H9 (cell line): ENCODE measurements at regions not wholly inside any gene's neighbourhood (a gene's known extent, or its start where the extent isn't known, plus 50 kb on each side); places are given as distances from the start of the nearest gene placed in this dataset.

Source experiments
- DNase-seq: peaks from one replicate; pipeline ENCODE4 v3.0.0-alpha.2; 2017
- H2AFZ ChIP-seq: one replicate; pipeline ENCODE4 v1.6.1; 2013; ENCODE audit warnings: mild to moderate bottlenecking, low read length, control low read depth, moderate library complexity
- H2AK5ac ChIP-seq: 2 replicates; pipeline ENCODE4 v1.6.1; 2013; ENCODE audit warnings: low read length, control low read depth, mixed read lengths; ENCODE audit not compliant: insufficient read length
- H2BK120ac ChIP-seq: one replicate; pipeline ENCODE4 v1.6.1; 2013; ENCODE audit warnings: low read depth, mild to moderate bottlenecking, low read length, control low read depth, inconsistent platforms; ENCODE audit not compliant: poor library complexity, severe bottlenecking
- H2BK12ac ChIP-seq: 2 replicates; pipeline ENCODE4 v1.6.1; 2013; ENCODE audit warnings: low read length, control low read depth, mixed read lengths, low read depth; ENCODE audit not compliant: insufficient read length
- H2BK15ac ChIP-seq: 2 replicates; pipeline ENCODE4 v1.6.1; 2013; ENCODE audit warnings: low read depth, low read length, control low read depth
- H2BK20ac ChIP-seq: one replicate; pipeline ENCODE4 v1.6.1; 2013; ENCODE audit warnings: low read depth, mild to moderate bottlenecking, low read length, control low read depth, inconsistent platforms; ENCODE audit not compliant: poor library complexity, severe bottlenecking
- H2BK5ac ChIP-seq: 2 replicates; pipeline ENCODE4 v1.6.1; 2013; ENCODE audit warnings: low read length, control low read depth, mixed read lengths; ENCODE audit not compliant: insufficient read length
- H3K14ac ChIP-seq: 2 replicates; pipeline ENCODE4 v1.6.1; 2013; ENCODE audit warnings: low read length, control low read depth; ENCODE audit not compliant: insufficient read depth
- H3K18ac ChIP-seq: 2 replicates; pipeline ENCODE4 v1.6.1; 2013; ENCODE audit warnings: low read depth, mild to moderate bottlenecking, mixed read lengths, low read length, control low read depth; ENCODE audit not compliant: insufficient read length
- H3K23ac ChIP-seq: 2 replicates; pipeline ENCODE4 v1.6.1; 2013; ENCODE audit warnings: low read length, control low read depth, mixed read lengths, low read depth; ENCODE audit not compliant: insufficient read length
- H3K23me2 ChIP-seq: 2 replicates; pipeline ENCODE4 v1.6.1; 2013; ENCODE audit warnings: low read depth, mild to moderate bottlenecking, mixed read lengths, low read length, control low read depth; ENCODE audit not compliant: insufficient read length, poor library complexity, severe bottlenecking
- H3K27ac ChIP-seq: 2 replicates; pipeline ENCODE4 v1.5.1; 2013; ENCODE audit warnings: low read length, control low read depth, mixed read lengths, low read depth; ENCODE audit not compliant: insufficient read length
- H3K27me3 ChIP-seq: 2 replicates; pipeline ENCODE4 v1.6.1; 2013; ENCODE audit warnings: low read length, control low read depth, inconsistent platforms; ENCODE audit not compliant: insufficient read depth
- H3K4ac ChIP-seq: 2 replicates; pipeline ENCODE4 v1.6.1; 2013; ENCODE audit warnings: low read depth, mild to moderate bottlenecking, control low read depth, inconsistent platforms, low read length, moderate library complexity
- H3K4me1 ChIP-seq: 2 replicates; pipeline ENCODE4 v1.6.1; 2013; ENCODE audit warnings: low read length, control low read depth, inconsistent platforms; ENCODE audit not compliant: insufficient read depth
- H3K4me2 ChIP-seq: 2 replicates; pipeline ENCODE4 v1.6.1; 2013; ENCODE audit warnings: low read length, control low read depth, mixed read lengths; ENCODE audit not compliant: insufficient read length, insufficient read depth
- H3K56ac ChIP-seq: 2 replicates; pipeline ENCODE4 v1.6.1; 2013; ENCODE audit warnings: low read depth, mild to moderate bottlenecking, mixed read lengths, low read length, control low read depth; ENCODE audit not compliant: insufficient read length
- H3K79me1 ChIP-seq: 2 replicates; pipeline ENCODE4 v1.6.1; 2013; ENCODE audit warnings: low read depth, mild to moderate bottlenecking, moderate library complexity, low read length, control low read depth, inconsistent platforms; ENCODE audit not compliant: insufficient read depth, poor library complexity, severe bottlenecking
- H3K79me2 ChIP-seq: 2 replicates; pipeline ENCODE4 v1.6.1; 2013; ENCODE audit warnings: low read length, control low read depth, inconsistent platforms; ENCODE audit not compliant: insufficient read depth
- H3K9ac ChIP-seq: 2 replicates; pipeline ENCODE4 v1.6.1; 2013; ENCODE audit warnings: low read length, control low read depth, mixed read lengths; ENCODE audit not compliant: insufficient read length; ENCODE audit errors: extremely low read depth
- H3K9me3 ChIP-seq: one replicate; pipeline ENCODE4 v1.6.1; 2013; ENCODE audit warnings: low read depth, low read length, inconsistent platforms; ENCODE audit not compliant: control insufficient read depth
- H3T11ph ChIP-seq: one replicate; pipeline ENCODE4 v1.6.1; 2013; ENCODE audit warnings: mild to moderate bottlenecking, low read length, control low read depth, inconsistent platforms
- H4K20me1 ChIP-seq: one replicate; pipeline ENCODE4 v1.6.1; 2013; ENCODE audit not compliant: control insufficient read depth, insufficient read length, insufficient read depth
- H4K5ac ChIP-seq: 2 replicates; pipeline ENCODE4 v1.6.1; 2013; ENCODE audit warnings: low read depth, mild to moderate bottlenecking, mixed read lengths, low read length, control low read depth; ENCODE audit not compliant: insufficient read length
- H4K8ac ChIP-seq: replicated peaks from 2 replicates; pipeline ENCODE4 v1.6.1; 2013; ENCODE audit warnings: low read length, control low read depth, mixed read lengths, low read depth; ENCODE audit not compliant: insufficient read length
- H4K91ac ChIP-seq: 2 replicates; pipeline ENCODE4 v1.6.1; 2013; ENCODE audit warnings: low read depth, mild to moderate bottlenecking, moderate library complexity, mixed read lengths, low read length, control low read depth; ENCODE audit not compliant: insufficient read length
- H3K27ac Mint-ChIP-seq, 3 experiments: 2 replicates in 2 of 3; 3 replicates in 1 of 3; pipeline ENCODE4 v1.8.0; 2020 to 2021; ENCODE audit warnings: mixed read lengths in 3 of 3, mild to moderate bottlenecking in 1 of 3, moderate library complexity in 1 of 3
- H3K27me3 Mint-ChIP-seq: 2 replicates; pipeline ENCODE4 v1.8.0; 2021; ENCODE audit warnings: low read depth, mild to moderate bottlenecking, moderate library complexity, mixed read lengths
- H3K36me3 Mint-ChIP-seq, 3 experiments: 2 replicates in 2 of 3; 3 replicates in 1 of 3; pipeline ENCODE4 v1.8.0; 2020 to 2021; ENCODE audit warnings: low read depth in 3 of 3, mixed read lengths in 3 of 3; ENCODE audit not compliant: insufficient read depth in 1 of 3
- H3K4me1 Mint-ChIP-seq, 2 experiments: 2 replicates each; pipeline ENCODE4 v1.8.0; 2020; ENCODE audit warnings: mixed read lengths in 2 of 2
- H3K4me3 Mint-ChIP-seq, 2 experiments: 2 replicates in 1 of 2; 3 replicates in 1 of 2; pipeline ENCODE4 v1.8.0; 2020 to 2021; ENCODE audit warnings: mild to moderate bottlenecking in 2 of 2, mixed read lengths in 2 of 2, moderate library complexity in 1 of 2
- H3K9me3 Mint-ChIP-seq, 2 experiments: 2 replicates in 1 of 2; 3 replicates in 1 of 2; pipeline ENCODE4 v1.8.0; 2020; ENCODE audit warnings: mild to moderate bottlenecking in 2 of 2, mixed read lengths in 2 of 2, moderate library complexity in 1 of 2
- WGBS: extraction: QIAGEN DNeasy Blood & Tissue Kit; methylation state at CpG from one replicate; pipeline ENCODE4 v1.1.7; 2013; ENCODE audit warnings: missing lambda C conversion rate, low lambda C conversion rate, mixed read lengths; ENCODE audit not compliant: insufficient read length; ENCODE audit errors: extremely low coverage; 5-methylcytosine and 5-hydroxymethylcytosine counted together
- TF ChIP-seq, protein P1 (sequence below): fragments of 200-600 bp; sonication (generic); conservative IDR thresholded peaks from 3 replicates; pipeline ENCODE4 v1.8.0; 2021; ENCODE audit warnings: antibody characterized with exemption, mild to moderate bottlenecking

- no peak overlapping the region for H2AFZ ChIP-seq
- peaks cover 0 to 4% of the 10 kb centered on the region in 2 experiments; a peak in 3 of 4 replicates for H3K4me1 Mint-ChIP-seq
- no peak overlapping the region for H2AK5ac ChIP-seq
- no peak overlapping the region for H3T11ph ChIP-seq
- H3K27me3 Mint-ChIP-seq = peaks cover 1% of the 10 kb centered on the region; the same call in 1 of the 2 replicates
- H3K4me3 Mint-ChIP-seq = no peak overlapping the region
- H3K36me3 Mint-ChIP-seq = no peaks in the 10 kb centered on the region
- H2BK15ac ChIP-seq = no peak overlapping the region
- H3K27ac Mint-ChIP-seq = no peak overlapping the region
- no peak overlapping the region for H3K56ac ChIP-seq
- no peak overlapping the region for H3K18ac ChIP-seq
- no peaks in the 10 kb centered on the region for H3K9me3 ChIP-seq
- H4K91ac ChIP-seq = no peak overlapping the region
- DNase-seq = no peak
- no peak overlapping the region for H3K9ac ChIP-seq
- H4K20me1 ChIP-seq = no peaks in the 10 kb centered on the region
- no peak overlapping the region for H3K27ac ChIP-seq
- no peaks in the 10 kb centered on the region for H3K79me1 ChIP-seq
- no peaks in the 10 kb centered on the region for H3K4me1 ChIP-seq
- H3K79me2 ChIP-seq = no peaks in the 10 kb centered on the region
- no peak overlapping the region for H3K14ac ChIP-seq
- WGBS = no CpG with 5 or more reads among the region's 2 CpGs
- no peaks in the 10 kb centered on the region for H3K27me3 ChIP-seq
- H4K5ac ChIP-seq = no peak overlapping the region
- H4K8ac ChIP-seq = no peak overlapping the region
- no peaks in the 10 kb centered on the region for H3K9me3 Mint-ChIP-seq
- no peaks in the 10 kb centered on the region for H3K23me2 ChIP-seq
- TF ChIP-seq, protein P1, sequence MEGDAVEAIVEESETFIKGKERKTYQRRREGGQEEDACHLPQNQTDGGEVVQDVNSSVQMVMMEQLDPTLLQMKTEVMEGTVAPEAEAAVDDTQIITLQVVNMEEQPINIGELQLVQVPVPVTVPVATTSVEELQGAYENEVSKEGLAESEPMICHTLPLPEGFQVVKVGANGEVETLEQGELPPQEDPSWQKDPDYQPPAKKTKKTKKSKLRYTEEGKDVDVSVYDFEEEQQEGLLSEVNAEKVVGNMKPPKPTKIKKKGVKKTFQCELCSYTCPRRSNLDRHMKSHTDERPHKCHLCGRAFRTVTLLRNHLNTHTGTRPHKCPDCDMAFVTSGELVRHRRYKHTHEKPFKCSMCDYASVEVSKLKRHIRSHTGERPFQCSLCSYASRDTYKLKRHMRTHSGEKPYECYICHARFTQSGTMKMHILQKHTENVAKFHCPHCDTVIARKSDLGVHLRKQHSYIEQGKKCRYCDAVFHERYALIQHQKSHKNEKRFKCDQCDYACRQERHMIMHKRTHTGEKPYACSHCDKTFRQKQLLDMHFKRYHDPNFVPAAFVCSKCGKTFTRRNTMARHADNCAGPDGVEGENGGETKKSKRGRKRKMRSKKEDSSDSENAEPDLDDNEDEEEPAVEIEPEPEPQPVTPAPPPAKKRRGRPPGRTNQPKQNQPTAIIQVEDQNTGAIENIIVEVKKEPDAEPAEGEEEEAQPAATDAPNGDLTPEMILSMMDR = no peak
- H2BK20ac ChIP-seq = no peak overlapping the region
- no peak overlapping the region for H2BK5ac ChIP-seq
- no peak overlapping the region for H3K4ac ChIP-seq
- H2BK12ac ChIP-seq = no peak overlapping the region
- H2BK120ac ChIP-seq = no peak overlapping the region
- no peak overlapping the region for H3K23ac ChIP-seq
- no peak overlapping the region for H3K4me2 ChIP-seq
These were observed 1123.4 kb upstream of the LRRTM3 start for GRCh38 chr10:65802391-65802790.
